ENCODE measurements at regions not wholly inside any gene's neighbourhood (a gene's known extent, or its start where the extent isn't known, plus 50 kb on each side); places are given as distances from the start of the nearest gene placed in this dataset.
"Not testable (repeated sequence)": the region's sequence is repeated elsewhere in the genome, so short reads cannot be mapped to it uniquely, and the experiment has no call there.

DNA sequence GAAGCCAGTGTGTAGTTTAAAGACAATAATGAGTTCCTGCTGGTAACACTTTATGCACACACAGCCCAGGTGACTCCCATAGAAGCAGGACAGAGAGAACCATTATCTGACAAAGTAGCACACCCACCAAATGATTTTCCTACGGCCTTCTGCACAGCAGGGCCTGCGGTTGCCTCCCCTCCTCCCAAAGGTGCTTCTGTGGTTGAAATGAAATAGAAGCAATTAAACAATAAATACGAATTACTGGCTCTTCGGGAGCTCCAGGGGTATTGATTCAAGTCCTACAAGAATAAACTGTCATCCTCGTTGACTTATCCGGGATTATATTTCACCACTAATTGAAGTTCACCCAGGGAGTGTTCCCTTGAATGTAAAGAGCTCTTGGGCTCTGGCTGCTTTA lies 172.1 kb downstream of the ACTR3B start:
- H3K4me3 ChIP-seq (ENCODE audit: low read length): no peak overlapping the region
- H3K9me2 ChIP-seq (ENCODE audit: insufficient read depth, low read length): no peaks in the 10 kb centered on the region
- H3K9ac ChIP-seq (ENCODE audit: low read length): no peak overlapping the region
- H3K79me2 ChIP-seq (replicated peaks; ENCODE audit: insufficient read depth, low read length): no peaks in the 10 kb centered on the region
- no peaks in the 10 kb centered on the region for H3K36me3 ChIP-seq (ENCODE audit: insufficient read depth, low read length)
- H3K27me3 ChIP-seq (ENCODE audit: insufficient read depth, low read depth, low read length): no peaks in the 10 kb centered on the region
- no peak overlapping the region for H3K27ac ChIP-seq (ENCODE audit: low read length)
- no peaks in the 10 kb centered on the region for H4K20me1 ChIP-seq (ENCODE audit: insufficient read depth)
- no peak overlapping the region for H2AFZ ChIP-seq (ENCODE audit: low read depth, low read length)
- no peaks in the 10 kb centered on the region for H3K9me3 ChIP-seq (ENCODE audit: low read length)
- TF ChIP-seq REST (IDR thresholded peaks at IDR 0.05; ENCODE audit: borderline replicate concordance) (no peak), POLR2AphosphoS5 (IDR thresholded peaks at IDR 0.05) (no peak)
- no peak overlapping the region for H3K4me2 ChIP-seq (ENCODE audit: low read length)
- no peaks in the 10 kb centered on the region for H3F3A ChIP-seq (ENCODE audit: insufficient read depth, low read length, poor library complexity, severe bottlenecking)

GRCh38 chr7:152937282-152937681 lies 177.7 kb downstream of the ACTR3B start:
- no peak overlapping the region for H2AFZ ChIP-seq (ENCODE audit: low read depth, low read length)
- TF ChIP-seq POLR2AphosphoS5 (IDR thresholded peaks at IDR 0.05) (no peak), TAF1 (IDR thresholded peaks at IDR 0.05; ENCODE audit: low read depth) (no peak), MXI1 (conservative IDR thresholded peaks at IDR 0.05; ENCODE audit: poor library complexity, severe bottlenecking) (no peak), REST (IDR thresholded peaks at IDR 0.05; ENCODE audit: borderline replicate concordance) (no peak), SMC3 (conservative IDR thresholded peaks at IDR 0.05; ENCODE audit: poor library complexity) (no peak), EZH2 (IDR thresholded peaks at IDR 0.05; ENCODE audit: borderline replicate concordance, insufficient read depth, low read length, poor library complexity, severe bottlenecking) (no peak), RAD21 (conservative IDR thresholded peaks at IDR 0.05) (no peak), EP300 (conservative IDR thresholded peaks at IDR 0.05; ENCODE audit: poor library complexity, severe bottlenecking) (no peak), CTCF (IDR thresholded peaks at IDR 0.05; ENCODE audit: poor library complexity, severe bottlenecking) (no peak)

GRCh38 chr7:152946616-152947015 lies 187.1 kb downstream of the ACTR3B start:
- H3K9me2 ChIP-seq (ENCODE audit: insufficient read depth, low read length); H3K4me3 ChIP-seq (ENCODE audit: low read length); H3K9ac ChIP-seq (ENCODE audit: low read length); H3K36me3 ChIP-seq (ENCODE audit: insufficient read depth, low read length); H2AFZ ChIP-seq (ENCODE audit: low read depth, low read length); H3K4me2 ChIP-seq (ENCODE audit: low read length); H4K20me1 ChIP-seq (ENCODE audit: insufficient read depth); H3K27me3 ChIP-seq (ENCODE audit: insufficient read depth, low read depth, low read length); H3K79me2 ChIP-seq (replicated peaks; ENCODE audit: insufficient read depth, low read length); H3K27ac ChIP-seq (ENCODE audit: low read length); H3F3A ChIP-seq (ENCODE audit: insufficient read depth, low read length, poor library complexity, severe bottlenecking); H3K9me3 ChIP-seq (ENCODE audit: low read length): not testable (repeated sequence)

More at GRCh38 chr7:152937282-152937681, 177.7 kb downstream of the ACTR3B start:
- Histone ChIP-seq H3K4me2 (ENCODE audit: low read length) (no peak overlapping the region), H3K9ac (ENCODE audit: low read length) (no peak overlapping the region), H3K9me3 (ENCODE audit: low read length) (no peaks in the 10 kb centered on the region), H3K79me2 (replicated peaks; ENCODE audit: insufficient read depth, low read length) (no peaks in the 10 kb centered on the region), H3K27ac (ENCODE audit: low read length) (no peak overlapping the region), H3K27me3 (ENCODE audit: insufficient read depth, low read depth, low read length) (no peaks in the 10 kb centered on the region), H3K36me3 (ENCODE audit: insufficient read depth, low read length) (no peaks in the 10 kb centered on the region), H3F3A (ENCODE audit: insufficient read depth, low read length, poor library complexity, severe bottlenecking) (no peaks in the 10 kb centered on the region), H3K4me3 (ENCODE audit: low read length) (no peak overlapping the region), H3K9me2 (ENCODE audit: insufficient read depth, low read length) (no peaks in the 10 kb centered on the region), H4K20me1 (ENCODE audit: insufficient read depth) (no peaks in the 10 kb centered on the region)
